ENCODE measurements at regions not wholly inside any gene's neighbourhood (a gene's known extent, or its start where the extent isn't known, plus 50 kb on each side); places are given as distances from the start of the nearest gene placed in this dataset.
A peak's percentile ranks its signal among the peaks of the same experiment; 100 is the strongest.

DNA sequence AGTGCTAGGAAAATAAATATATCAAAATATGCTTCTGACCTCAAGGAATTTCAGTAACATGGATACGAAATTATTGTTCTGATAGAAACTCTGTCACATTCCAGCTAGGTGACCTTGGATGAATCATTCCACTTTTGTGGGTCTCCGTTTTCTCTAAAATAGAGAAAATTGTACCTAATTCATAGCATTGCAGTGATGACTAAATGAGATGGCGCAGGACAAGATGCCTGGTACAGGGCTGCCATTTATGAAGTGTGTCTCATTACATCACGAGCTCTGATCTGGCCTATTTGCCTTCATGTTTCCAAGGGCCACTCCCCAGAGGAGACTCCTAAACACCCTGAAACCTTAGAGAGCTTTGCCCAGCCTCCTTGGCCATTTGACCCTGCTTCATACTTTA is 480.0 kb upstream of the USP24 start:
- DNase-seq: no peak

- DNase-seq: no peak
Measured at GRCh38 chr1:55694310-55694801, 479.2 kb upstream of the USP24 start.

- no peak for DNase-seq
Measured at GRCh38 chr1:55692726-55693125, 477.6 kb upstream of the USP24 start.

DNA sequence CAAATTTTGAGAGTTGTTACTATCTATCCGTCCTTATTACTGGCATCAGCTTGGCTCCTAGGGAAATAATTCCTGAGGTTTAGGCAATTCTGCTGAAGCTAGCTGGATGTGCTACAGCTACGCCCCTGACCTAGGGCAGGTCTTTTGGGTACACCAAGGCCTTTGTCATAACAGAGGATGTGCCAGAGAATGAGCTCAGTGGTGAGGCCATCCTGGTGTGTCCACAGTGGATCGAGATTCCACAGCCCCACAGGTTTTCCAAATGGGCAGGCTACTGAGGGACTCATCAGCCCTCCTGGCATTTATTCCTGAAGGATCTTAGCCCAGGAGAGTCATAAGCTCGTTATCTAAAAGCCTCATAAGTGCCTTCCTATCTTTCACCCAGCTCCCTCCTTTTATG is 475.2 kb upstream of the USP24 start:
- no peak for DNase-seq

DNA sequence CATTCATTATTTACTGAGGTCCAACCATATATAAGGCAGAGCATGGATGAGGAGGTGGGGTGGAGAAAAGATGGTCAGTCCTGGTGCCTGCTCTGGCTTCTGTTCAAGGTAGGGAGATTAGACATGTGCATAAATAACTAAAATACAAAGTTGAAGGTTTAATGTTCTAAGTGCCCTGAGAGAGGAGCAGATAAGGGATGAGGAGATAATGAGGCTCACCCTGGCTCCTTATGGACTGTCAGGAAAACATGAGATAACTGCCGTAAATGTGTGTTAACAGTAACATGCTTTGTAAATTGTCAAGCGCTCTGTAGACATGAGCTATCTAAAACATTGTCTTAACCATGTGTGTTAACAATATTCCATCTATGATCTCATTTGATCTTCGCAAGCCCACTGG is 474.6 kb upstream of the USP24 start:
- DNase-seq: no peak

DNA sequence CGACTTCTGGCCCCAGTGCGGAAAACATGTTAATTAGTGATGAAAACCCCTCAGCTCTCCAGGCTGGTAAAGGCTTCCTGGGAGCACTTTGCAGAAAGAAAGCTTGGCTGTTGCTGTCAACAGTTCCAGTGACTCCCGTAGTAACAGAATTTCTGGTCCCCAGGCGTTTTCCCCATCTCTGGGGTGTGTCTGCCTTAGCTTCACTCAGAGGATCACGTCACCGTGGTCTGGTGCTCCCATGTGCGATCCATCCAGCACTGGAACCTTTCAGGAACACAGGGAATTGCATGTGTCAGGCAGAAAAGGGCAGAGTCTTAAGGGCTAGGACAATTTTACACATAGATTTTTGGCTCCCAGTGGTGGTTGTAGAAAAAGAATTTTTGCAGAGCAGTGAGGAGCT is 470.4 kb upstream of the USP24 start:
- no peak for DNase-seq

GRCh38 chr1:55684131-55684650 is 469.0 kb upstream of the USP24 start:
- DNase-seq: no peak

GRCh38 chr1:55682198-55682597 is 467.0 kb upstream of the USP24 start:
- no peak for DNase-seq

DNA sequence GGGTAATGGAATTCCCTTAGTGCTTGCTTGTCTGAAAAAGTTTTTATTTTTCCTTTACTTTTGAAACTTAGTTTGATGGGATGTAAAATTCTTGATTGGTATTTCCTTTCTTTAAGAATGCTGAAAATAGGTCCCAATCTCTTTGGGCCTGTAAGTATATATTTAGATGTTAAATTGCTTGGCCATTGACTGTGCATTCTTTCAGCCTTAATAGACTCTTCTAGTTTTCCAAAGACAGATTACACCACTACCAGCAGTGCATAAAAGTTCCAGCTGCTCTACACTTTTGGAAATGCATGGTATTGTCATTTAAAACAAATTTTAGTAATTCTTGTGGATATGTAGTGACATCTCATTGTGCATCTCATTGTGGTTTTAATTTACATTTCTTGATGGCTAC is 464.8 kb upstream of the USP24 start:
- DNase-seq: no peak

DNA sequence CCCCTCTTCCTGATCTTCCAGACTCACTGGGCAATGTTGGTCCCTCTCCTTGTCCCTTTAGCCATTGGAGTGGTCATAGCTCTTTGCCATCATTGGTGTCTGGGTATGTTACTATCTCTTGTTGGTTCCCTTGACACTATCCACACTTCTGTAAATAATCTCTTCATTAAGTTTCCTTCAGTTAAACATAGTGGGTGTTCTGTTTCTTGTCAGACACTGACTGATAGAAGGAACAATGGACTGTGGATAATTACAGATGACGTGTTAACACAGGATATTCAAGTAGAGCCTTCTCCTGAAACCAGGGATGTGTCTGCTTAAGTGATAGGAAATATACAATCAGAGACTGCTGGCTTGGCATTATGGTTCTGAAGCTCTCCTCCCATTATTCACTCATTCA is 458.3 kb upstream of the USP24 start:
- DNase-seq: peak; percentile 12

- DNase-seq: no peak
Measured at GRCh38 chr1:55670331-55671082, 455.3 kb upstream of the USP24 start.

DNA sequence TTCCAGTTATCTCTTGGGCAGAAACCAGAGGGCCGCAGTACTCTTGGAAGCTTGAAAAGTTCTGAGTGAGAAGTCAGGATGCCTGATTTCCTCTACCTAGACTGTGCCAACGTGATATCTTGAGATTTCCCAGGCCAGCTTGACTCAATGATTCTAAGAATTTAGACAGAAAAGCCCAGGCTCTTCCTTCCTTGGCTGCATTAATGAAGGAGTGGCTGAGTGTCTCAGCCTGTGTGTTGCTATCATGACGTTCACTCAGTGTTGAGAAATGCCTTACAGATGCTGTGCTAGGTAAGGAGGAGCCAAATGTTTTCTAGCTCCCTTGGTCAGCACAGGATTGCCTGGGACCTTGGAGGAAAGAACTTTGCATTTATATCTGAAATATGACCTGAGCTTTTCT is 454.1 kb upstream of the USP24 start:
- no peak for DNase-seq

DNA sequence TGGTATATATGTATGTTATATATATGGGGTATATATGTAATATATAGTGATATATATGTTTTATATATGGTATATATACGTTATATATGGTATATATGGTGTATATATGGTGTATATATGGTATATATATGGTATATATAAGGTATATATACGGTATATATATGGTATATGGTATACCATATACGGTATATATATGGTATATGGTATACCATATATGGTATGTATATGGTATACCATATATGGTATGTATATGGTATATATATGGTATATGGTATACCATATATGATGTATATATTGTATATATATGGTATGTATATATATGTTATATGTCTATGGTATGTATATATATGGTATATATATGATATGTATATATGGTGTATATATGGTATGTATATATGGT is 447.7 kb upstream of the USP24 start:
- no peak for DNase-seq

GRCh38 chr1:55658917-55659316 is 443.8 kb upstream of the USP24 start:
- peak; percentile 37 for DNase-seq

DNA sequence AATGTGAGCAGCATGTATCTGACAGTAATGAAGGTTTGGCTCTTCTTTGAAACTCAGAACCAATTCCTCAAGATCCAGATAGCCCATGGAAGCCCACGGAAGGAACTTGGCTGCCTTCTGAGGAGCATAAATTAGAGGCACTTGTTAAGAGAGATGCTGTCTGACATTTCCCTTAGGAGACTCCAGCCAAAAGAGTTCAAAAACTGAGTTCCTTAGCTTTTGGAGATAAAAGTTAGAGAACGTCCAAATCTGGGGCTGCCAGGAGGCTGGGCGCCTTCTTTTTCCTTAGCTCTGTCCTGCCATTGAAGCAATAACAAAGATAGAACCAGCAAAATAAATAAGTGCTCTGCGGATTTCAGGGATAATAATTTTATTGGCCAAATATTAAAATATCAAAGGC is 439.6 kb upstream of the USP24 start:
- DNase-seq: no peak

DNA sequence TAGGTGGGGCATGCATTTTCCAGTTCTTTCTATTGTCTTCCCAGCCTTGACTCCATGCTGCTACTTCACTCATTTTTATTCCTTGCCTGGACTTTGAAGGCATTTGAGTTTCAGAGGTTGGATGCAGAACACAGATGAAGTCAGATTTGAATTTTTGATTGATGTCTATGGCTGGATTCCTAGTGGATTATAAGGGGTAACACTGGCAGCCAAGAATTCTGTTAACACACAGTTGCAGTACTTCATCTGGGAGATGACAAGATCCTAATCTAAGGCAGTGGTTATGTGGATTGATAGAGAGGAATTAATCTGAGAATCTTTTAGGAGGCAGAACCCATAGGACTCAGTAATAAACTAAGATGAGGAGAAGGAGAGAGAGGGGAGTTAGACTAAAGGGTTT is 439.0 kb upstream of the USP24 start:
- DNase-seq: no peak

DNA sequence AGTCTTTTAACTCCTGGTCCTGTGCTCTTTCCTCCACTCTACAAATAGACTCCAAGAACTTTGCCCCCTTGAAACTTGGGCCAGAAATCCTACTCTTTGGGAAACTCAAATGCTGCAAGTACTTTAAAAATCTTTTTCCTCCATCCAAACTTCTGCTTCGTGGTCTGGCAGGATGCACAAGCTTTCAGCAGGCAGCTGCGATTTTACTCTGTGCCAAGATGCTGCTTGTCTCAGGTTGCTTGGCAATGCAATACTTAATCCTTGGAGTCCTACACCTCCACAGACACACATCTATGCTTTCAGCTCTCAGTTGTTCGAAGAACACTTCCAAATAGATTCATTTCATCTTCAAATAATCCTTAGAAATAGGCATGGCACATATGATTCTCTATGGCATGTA is 435.3 kb upstream of the USP24 start:
- DNase-seq: no peak

- DNase-seq: no peak
Measured at GRCh38 chr1:55646181-55646580, 431.0 kb upstream of the USP24 start.

- DNase-seq: no peak
Measured at GRCh38 chr1:55645270-55645669, 430.1 kb upstream of the USP24 start.

DNA sequence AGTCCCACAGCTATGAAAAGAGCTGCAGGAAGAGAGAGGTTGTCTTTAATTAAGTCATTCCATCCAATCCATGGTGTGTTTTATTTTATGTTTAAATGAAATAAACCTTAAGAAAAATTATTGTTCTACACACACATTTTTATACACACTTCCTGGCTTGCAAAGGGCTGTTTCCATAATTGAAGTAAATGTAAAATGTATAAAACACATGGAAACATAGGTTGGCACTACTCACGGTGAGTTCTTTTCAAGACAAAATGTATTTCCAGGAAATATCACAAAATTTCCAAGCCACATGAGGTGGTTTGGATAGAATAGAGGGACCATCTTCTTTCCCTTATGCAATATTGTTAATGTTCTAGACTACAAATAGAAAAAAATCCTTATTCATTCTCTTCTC is 426.8 kb upstream of the USP24 start:
- DNase-seq: no peak

DNA sequence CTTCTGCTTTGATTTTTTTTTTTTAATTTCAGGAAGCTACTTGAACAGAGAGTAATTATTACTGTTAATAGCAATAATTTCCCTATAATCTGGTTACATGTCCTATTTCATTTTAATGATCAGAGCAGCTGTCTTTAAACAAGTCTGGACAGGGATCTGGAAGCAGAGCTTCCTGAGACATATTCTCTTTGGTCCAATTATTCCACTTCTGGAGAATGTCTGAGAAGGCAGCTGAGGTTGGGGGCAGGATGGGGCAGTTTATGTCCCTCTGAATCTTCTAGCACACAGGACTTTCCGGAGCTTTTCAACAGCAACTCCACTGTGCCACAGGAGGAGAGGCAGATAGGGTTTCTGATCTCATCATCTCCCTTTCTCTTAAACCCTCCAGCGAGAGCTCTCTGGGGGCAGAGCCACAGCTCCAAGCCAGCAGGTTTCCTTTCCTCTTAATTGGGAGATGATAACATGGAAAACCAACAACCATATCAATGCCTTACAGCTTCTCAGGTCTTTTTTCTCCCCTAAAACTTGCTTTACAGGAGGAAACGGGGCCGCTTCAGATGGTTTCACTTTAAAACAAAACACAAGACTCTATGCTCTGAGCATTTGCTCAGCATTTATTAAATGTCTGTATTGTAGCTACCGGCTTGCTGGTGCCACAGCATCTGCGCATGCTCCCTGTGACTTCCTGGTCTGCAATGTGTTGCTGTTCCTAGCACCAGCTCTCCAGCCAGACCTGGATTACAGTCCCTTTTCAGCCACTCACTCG is 425.7 kb upstream of the USP24 start:
- DNase-seq: no peak

DNA sequence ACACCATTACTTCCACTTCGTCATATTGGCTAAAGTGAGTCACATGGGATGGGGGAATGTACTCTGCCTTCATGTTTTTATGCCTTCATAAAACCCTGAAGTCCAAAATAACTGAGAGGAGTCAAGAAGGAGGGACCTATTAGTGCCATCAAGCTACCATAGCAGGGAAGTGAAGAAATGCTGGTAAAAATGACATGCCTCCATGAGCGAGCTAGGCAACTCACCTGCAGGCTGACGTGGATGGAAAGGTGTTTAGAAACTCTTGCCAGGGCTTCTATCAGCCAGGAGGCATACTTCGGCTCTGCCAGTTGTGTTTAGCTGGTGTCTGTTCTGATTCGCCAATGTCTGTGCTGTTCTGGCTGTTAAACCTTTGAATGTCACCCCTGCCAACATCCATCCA is 424.4 kb upstream of the USP24 start:
- no peak for DNase-seq

GRCh38 chr1:55639051-55639450 is 423.9 kb upstream of the USP24 start:
- DNase-seq: no peak

DNA sequence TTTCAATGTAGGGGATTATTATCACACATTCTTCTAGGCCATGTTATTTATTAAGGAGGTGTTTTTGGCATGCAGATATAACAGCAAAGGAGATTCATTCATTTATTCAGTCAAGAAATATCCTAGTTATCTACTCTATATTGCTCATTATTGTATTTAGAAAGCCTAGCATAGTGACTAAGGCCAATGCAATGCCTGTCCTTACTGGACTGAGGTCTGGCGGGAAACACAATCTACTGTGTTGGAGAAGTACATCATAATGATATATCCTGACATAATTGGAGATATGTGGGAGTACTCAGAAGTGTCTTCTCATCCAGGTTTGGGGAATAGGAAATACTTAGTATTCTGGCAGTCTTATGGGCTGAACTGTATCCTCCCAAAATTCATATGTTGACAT is 421.5 kb upstream of the USP24 start:
- DNase-seq: no peak

Data from NCI-H748 treated with DMSO at 0.1 percent for 48 hours (cell line).